HG03442 (cell line): ENCODE measurements at regions not wholly inside any gene's neighbourhood (a gene's known extent, or its start where the extent isn't known, plus 50 kb on each side); places are given as distances from the start of the nearest gene placed in this dataset.

ENCODE experiments used
- ATAC-seq: cut with Tn5 transposase; IDR thresholded peaks from one replicate; pipeline ENCODE4 v1.9.1; 2021; ENCODE audit warnings: mild to moderate bottlenecking, moderate library complexity; ENCODE audit not compliant: unreplicated experiment

GRCh38 chr10:85193796-85194195 lies 865.4 kb downstream of the CCSER2 start:
- no peak for ATAC-seq

- no peak for ATAC-seq
Measured at GRCh38 chr10:85194706-85195105, 866.3 kb downstream of the CCSER2 start.

GRCh38 chr10:85195596-85195995 lies 867.2 kb downstream of the CCSER2 start:
- no peak for ATAC-seq

GRCh38 chr10:85204814-85205213 lies 876.4 kb downstream of the CCSER2 start:
- no peak for ATAC-seq

GRCh38 chr10:85212526-85212925 lies 884.1 kb downstream of the CCSER2 start:
- no peak for ATAC-seq

- ATAC-seq = no peak
Measured at GRCh38 chr10:85213493-85213892, 885.1 kb downstream of the CCSER2 start.

- ATAC-seq = no peak
Measured at GRCh38 chr10:85222300-85222699, 893.9 kb downstream of the CCSER2 start.

- ATAC-seq = no peak
Measured at GRCh38 chr10:85224366-85224940, 896.1 kb downstream of the CCSER2 start.

- ATAC-seq = no peak
Measured at GRCh38 chr10:85225311-85225710, 896.9 kb downstream of the CCSER2 start.

- no peak for ATAC-seq
Measured at GRCh38 chr10:85226596-85226995, 898.2 kb downstream of the CCSER2 start.

- ATAC-seq = no peak
Measured at GRCh38 chr10:85228726-85229125, 900.3 kb downstream of the CCSER2 start.

- ATAC-seq = no peak
Measured at GRCh38 chr10:85231534-85232270, 903.3 kb downstream of the CCSER2 start.

GRCh38 chr10:85235258-85235657 lies 906.9 kb downstream of the CCSER2 start:
- no peak for ATAC-seq

- no peak for ATAC-seq
Measured at GRCh38 chr10:85238676-85239075, 910.3 kb downstream of the CCSER2 start.

GRCh38 chr10:85250304-85250703 lies 921.9 kb downstream of the CCSER2 start:
- no peak for ATAC-seq

GRCh38 chr10:85256481-85256880 lies 928.1 kb downstream of the CCSER2 start:
- no peak for ATAC-seq

- ATAC-seq = no peak
Measured at GRCh38 chr10:85259908-85260307, 931.5 kb downstream of the CCSER2 start.

GRCh38 chr10:85262992-85263391 lies 934.6 kb downstream of the CCSER2 start:
- no peak for ATAC-seq

- ATAC-seq = no peak
Measured at GRCh38 chr10:85265121-85265520, 936.7 kb downstream of the CCSER2 start.

- no peak for ATAC-seq
Measured at GRCh38 chr10:85266808-85267207, 938.4 kb downstream of the CCSER2 start.

GRCh38 chr10:85280014-85280413 lies 951.6 kb downstream of the CCSER2 start:
- no peak for ATAC-seq
